Mesenchymal stem cell (in vitro differentiated cells and primary cell): ENCODE measurements at regions not wholly inside any gene's neighbourhood (a gene's known extent, or its start where the extent isn't known, plus 50 kb on each side); places are given as distances from the start of the nearest gene placed in this dataset.

ENCODE experiments used
- DNase-seq: peaks from one replicate; pipeline ENCODE4 v3.0.0-alpha.2; 2013
- H2AFZ ChIP-seq: one replicate; pipeline ENCODE4 v1.6.1; 2013; ENCODE audit warnings: low read depth, mild to moderate bottlenecking, control low read depth, inconsistent platforms, low read length, moderate library complexity
- H2AK5ac ChIP-seq: 2 replicates; pipeline ENCODE4 v1.6.1; 2013; ENCODE audit warnings: low read length, moderate library complexity, mild to moderate bottlenecking, inconsistent platforms; ENCODE audit not compliant: severe bottlenecking
- H2BK120ac ChIP-seq: one replicate; pipeline ENCODE4 v1.6.1; 2013; ENCODE audit warnings: low read depth, mild to moderate bottlenecking, inconsistent platforms, low read length, moderate library complexity
- H2BK12ac ChIP-seq, 2 experiments: one replicate each; pipeline ENCODE4 v1.6.1; 2013; ENCODE audit warnings: inconsistent platforms in 2 of 2, low read length in 2 of 2, mild to moderate bottlenecking in 2 of 2, moderate library complexity in 2 of 2, control low read depth in 1 of 2
- H2BK15ac ChIP-seq: one replicate; pipeline ENCODE4 v1.6.1; 2013; ENCODE audit warnings: mild to moderate bottlenecking, low read depth, inconsistent platforms; ENCODE audit not compliant: poor library complexity, severe bottlenecking
- H2BK5ac ChIP-seq: 2 replicates; pipeline ENCODE4 v1.6.1; 2013; ENCODE audit warnings: low read depth, mild to moderate bottlenecking, low read length, control low read depth, inconsistent platforms; ENCODE audit not compliant: poor library complexity, severe bottlenecking
- H3K14ac ChIP-seq, 2 experiments: one replicate each; pipeline ENCODE4 v1.6.1; 2013; ENCODE audit warnings: inconsistent platforms in 2 of 2, low read length in 2 of 2, control low read depth in 1 of 2, mild to moderate bottlenecking in 1 of 2, moderate library complexity in 1 of 2
- H3K18ac ChIP-seq, 2 experiments: one replicate each; pipeline ENCODE4 v1.6.1; 2013; ENCODE audit warnings: inconsistent platforms in 2 of 2, low read length in 2 of 2, control low read depth in 1 of 2, low read depth in 1 of 2, mild to moderate bottlenecking in 1 of 2
- H3K23ac ChIP-seq, 2 experiments: one replicate each; pipeline ENCODE4 v1.6.1; 2013; ENCODE audit warnings: inconsistent platforms in 2 of 2, low read length in 2 of 2, mild to moderate bottlenecking in 2 of 2, moderate library complexity in 2 of 2, control low read depth in 1 of 2
- H3K27ac ChIP-seq: 2 replicates; pipeline ENCODE4 v1.5.1; 2013; ENCODE audit warnings: mild to moderate bottlenecking, moderate library complexity, low read length, control low read depth, inconsistent platforms; ENCODE audit not compliant: poor library complexity, severe bottlenecking
- H3K27me3 ChIP-seq, 2 experiments: 2 replicates each; pipeline versions ENCODE4 v1.6.1 to v1.7.0; 2013; ENCODE audit warnings: low read length in 2 of 2, mild to moderate bottlenecking in 2 of 2, moderate library complexity in 2 of 2, control low read depth in 1 of 2, inconsistent platforms in 1 of 2; ENCODE audit not compliant: control insufficient read depth in 1 of 2, insufficient read depth in 1 of 2
- H3K36me3 ChIP-seq, 2 experiments: 2 replicates each; pipeline versions ENCODE4 v1.6.1 to v1.7.0; 2013; ENCODE audit warnings: low read length in 2 of 2, control low read depth in 1 of 2, inconsistent platforms in 1 of 2, low read depth in 1 of 2, mild to moderate bottlenecking in 1 of 2; ENCODE audit not compliant: insufficient read depth in 2 of 2, control insufficient read depth in 1 of 2
- H3K4ac ChIP-seq, 2 experiments: one replicate each; pipeline ENCODE4 v1.6.1; 2013; ENCODE audit warnings: inconsistent platforms in 2 of 2, low read length in 2 of 2, mild to moderate bottlenecking in 2 of 2, moderate library complexity in 2 of 2, control low read depth in 1 of 2, low read depth in 1 of 2
- H3K4me1 ChIP-seq: 2 replicates; pipeline ENCODE4 v1.6.1; 2013; ENCODE audit warnings: low read depth, low read length, control low read depth; ENCODE audit not compliant: control insufficient read depth, insufficient read depth
- H3K4me2 ChIP-seq: 2 replicates; pipeline ENCODE4 v1.6.1; 2013; ENCODE audit warnings: low read length, mild to moderate bottlenecking, inconsistent platforms; ENCODE audit not compliant: poor library complexity, severe bottlenecking
- H3K4me3 ChIP-seq, 2 experiments: 2 replicates each; pipeline versions ENCODE4 v1.5.1 to v1.7.0; 2013; ENCODE audit warnings: low read length in 2 of 2, mild to moderate bottlenecking in 2 of 2, control low read depth in 1 of 2, low read depth in 1 of 2; ENCODE audit not compliant: insufficient read depth in 1 of 2
- H3K79me1 ChIP-seq: replicated peaks from 2 replicates; pipeline ENCODE4 v1.6.1; 2013; ENCODE audit warnings: mild to moderate bottlenecking, control low read depth, low read length, inconsistent platforms; ENCODE audit not compliant: poor library complexity, severe bottlenecking
- H3K9ac ChIP-seq: 2 replicates; pipeline ENCODE4 v1.7.0; 2013; ENCODE audit warnings: mild to moderate bottlenecking, low read length, moderate library complexity
- H3K9me3 ChIP-seq: 2 replicates; pipeline ENCODE4 v1.7.0; 2013; ENCODE audit warnings: mild to moderate bottlenecking, low read length; ENCODE audit not compliant: control insufficient read depth
- H4K8ac ChIP-seq: one replicate; pipeline ENCODE4 v1.6.1; 2013; ENCODE audit warnings: inconsistent platforms, mild to moderate bottlenecking, low read length, moderate library complexity
- H4K91ac ChIP-seq: one replicate; pipeline ENCODE4 v1.6.1; 2013; ENCODE audit warnings: mild to moderate bottlenecking, low read length, inconsistent platforms
- WGBS: methylation state at CpG from one replicate; pipeline ENCODE4 v1.1.7; 2013; ENCODE audit warnings: mixed read lengths; 5-methylcytosine and 5-hydroxymethylcytosine counted together

GRCh38 chr13:34862716-34863115, 79.4 kb upstream of the NBEA start:
- no peak overlapping the region for H3K23ac ChIP-seq
- H3K4ac ChIP-seq, result no peak overlapping the region
- no peak overlapping the region for H2BK12ac ChIP-seq
- no peak overlapping the region for H3K4me3 ChIP-seq
- H3K36me3 ChIP-seq, result no peaks in the 10 kb centered on the region
- H2AK5ac ChIP-seq, result peak overlapping the region; percentile 86
- H3K79me1 ChIP-seq, result no peaks in the 10 kb centered on the region
- no peak overlapping the region for H2AFZ ChIP-seq
- H4K91ac ChIP-seq, result no peak overlapping the region
- no peak overlapping the region for H2BK15ac ChIP-seq
- H3K4me2 ChIP-seq, result no peak overlapping the region
- no peak overlapping the region for H3K14ac ChIP-seq
- no peaks in the 10 kb centered on the region for H3K27me3 ChIP-seq
- H3K27ac ChIP-seq, result peak overlapping the region; percentile 68
- H3K18ac ChIP-seq, result no peak overlapping the region
- peaks cover 10% of the 10 kb centered on the region for H3K4me1 ChIP-seq
- no peak overlapping the region for H4K8ac ChIP-seq
- H2BK5ac ChIP-seq, result peak overlapping the region; percentile 10
- no peak overlapping the region for H3K9ac ChIP-seq
- H2BK120ac ChIP-seq, result no peak overlapping the region
- DNase-seq, result no peak
- WGBS, result 92% methylated on average over 3 of the region's 3 CpGs
- no peaks in the 10 kb centered on the region for H3K9me3 ChIP-seq

- no peak overlapping the region for H4K8ac ChIP-seq
- H2BK120ac ChIP-seq, result no peak overlapping the region
- H3K36me3 ChIP-seq, result no peaks in the 10 kb centered on the region
- peaks cover 10% of the 10 kb centered on the region for H3K4me1 ChIP-seq
- H3K27me3 ChIP-seq, result no peaks in the 10 kb centered on the region
- H3K27ac ChIP-seq, result peak overlapping the region; percentile 96
- DNase-seq, result peak; percentile 84
- 22% methylated on average over 3 of the region's 4 CpGs for WGBS
- H3K9me3 ChIP-seq, result no peaks in the 10 kb centered on the region
- peak overlapping the region; percentile 86 for H2AK5ac ChIP-seq
- H4K91ac ChIP-seq, result no peak overlapping the region
- H2BK15ac ChIP-seq, result no peak overlapping the region
- H3K18ac ChIP-seq, result no peak overlapping the region
- H3K4me2 ChIP-seq, result no peak overlapping the region
- H3K14ac ChIP-seq, result no peak overlapping the region
- H3K4ac ChIP-seq, result no peak overlapping the region
- H2BK12ac ChIP-seq, result no peak overlapping the region
- peak overlapping the region; percentile 10 for H2BK5ac ChIP-seq
- no peak overlapping the region for H3K9ac ChIP-seq
- peak overlapping the region in 1 of 2 experiments; percentile 20 for H3K4me3 ChIP-seq
- no peak overlapping the region for H2AFZ ChIP-seq
- H3K79me1 ChIP-seq, result no peaks in the 10 kb centered on the region
- H3K23ac ChIP-seq, result no peak overlapping the region
Measured at GRCh38 chr13:34863360-34864135, 78.5 kb upstream of the NBEA start.

GRCh38 chr13:34864671-34865070, 77.4 kb upstream of the NBEA start:
- Histone ChIP-seq H3K36me3 (no peaks in the 10 kb centered on the region), H2AFZ (no peak overlapping the region), H3K23ac (no peak overlapping the region), H3K9me3 (no peaks in the 10 kb centered on the region), H3K9ac (no peak overlapping the region), H2BK120ac (no peak overlapping the region), H4K91ac (no peak overlapping the region), H3K4me3 (no peak overlapping the region), H3K79me1 (no peaks in the 10 kb centered on the region), H3K27ac (peak overlapping the region; percentile 96), H3K4ac (no peak overlapping the region), H2BK15ac (no peak overlapping the region), H3K14ac (no peak overlapping the region), H4K8ac (no peak overlapping the region), H2AK5ac (peak overlapping the region; percentile 93), H2BK5ac (peak overlapping the region; percentile 70), H3K27me3 (no peaks in the 10 kb centered on the region), H3K4me1 (peaks cover 10% of the 10 kb centered on the region), H3K4me2 (no peak overlapping the region), H3K18ac (no peak overlapping the region), H2BK12ac (no peak overlapping the region)
- WGBS, result no CpG with 5 or more reads among the region's 1 CpG
- DNase-seq, result no peak

GRCh38 chr13:34867590-34867989, 74.5 kb upstream of the NBEA start:
- DNase-seq, result peak; percentile 15
- no peak overlapping the region for H4K91ac ChIP-seq
- no peak overlapping the region for H4K8ac ChIP-seq
- 73% methylated on average over 4 of the region's 4 CpGs for WGBS
- H2AFZ ChIP-seq, result no peak overlapping the region
- H3K4ac ChIP-seq, result no peak overlapping the region
- H2AK5ac ChIP-seq, result no peak overlapping the region
- no peak overlapping the region for H2BK12ac ChIP-seq
- H3K27ac ChIP-seq, result peak overlapping the region; percentile 78
- no peak overlapping the region for H2BK15ac ChIP-seq
- no peak overlapping the region for H3K4me3 ChIP-seq
- H2BK5ac ChIP-seq, result no peak overlapping the region
- H3K9ac ChIP-seq, result no peak overlapping the region
- no peaks in the 10 kb centered on the region for H3K36me3 ChIP-seq
- no peaks in the 10 kb centered on the region for H3K9me3 ChIP-seq
- H2BK120ac ChIP-seq, result no peak overlapping the region
- no peaks in the 10 kb centered on the region for H3K27me3 ChIP-seq
- H3K4me2 ChIP-seq, result no peak overlapping the region
- H3K23ac ChIP-seq, result no peak overlapping the region
- no peak overlapping the region for H3K14ac ChIP-seq
- no peak overlapping the region for H3K18ac ChIP-seq
- H3K4me1 ChIP-seq, result peaks cover 8% of the 10 kb centered on the region
- H3K79me1 ChIP-seq, result no peaks in the 10 kb centered on the region
